Ectodermal cell (in vitro differentiated cells): ENCODE measurements at regions not wholly inside any gene's neighbourhood (a gene's known extent, or its start where the extent isn't known, plus 50 kb on each side); places are given as distances from the start of the nearest gene placed in this dataset.

ENCODE experiments used
- H3K27ac ChIP-seq: 2 replicates; pipeline ENCODE4 v1.7.0; 2013; ENCODE audit warnings: mild to moderate bottlenecking, low read depth, low read length; ENCODE audit not compliant: insufficient read depth, poor library complexity, severe bottlenecking
- H3K27me3 ChIP-seq: 2 replicates; pipeline ENCODE4 v1.7.0; 2013; ENCODE audit warnings: mild to moderate bottlenecking, low read length; ENCODE audit not compliant: insufficient read depth, control insufficient read depth, poor library complexity, severe bottlenecking
- H3K36me3 ChIP-seq: one replicate; pipeline ENCODE4 v1.7.0; 2013; ENCODE audit warnings: low read length; ENCODE audit not compliant: control insufficient read depth, insufficient read depth
- H3K4me1 ChIP-seq: one replicate; pipeline ENCODE4 v1.7.0; 2013; ENCODE audit warnings: low read length; ENCODE audit not compliant: control insufficient read depth, insufficient read depth
- H3K4me3 ChIP-seq: 2 replicates; pipeline ENCODE4 v1.7.0; 2013; ENCODE audit warnings: low read depth, low read length, control low read depth; ENCODE audit not compliant: insufficient read depth
- H3K9me3 ChIP-seq: 2 replicates; pipeline ENCODE4 v1.7.0; 2013; ENCODE audit warnings: mild to moderate bottlenecking, low read length, moderate library complexity; ENCODE audit not compliant: control insufficient read depth
- WGBS, 2 experiments: methylation state at CpG; one replicate each; pipeline ENCODE4 v1.1.7; 2013; ENCODE audit warnings: missing lambda C conversion rate in 2 of 2; 5-methylcytosine and 5-hydroxymethylcytosine counted together

DNA sequence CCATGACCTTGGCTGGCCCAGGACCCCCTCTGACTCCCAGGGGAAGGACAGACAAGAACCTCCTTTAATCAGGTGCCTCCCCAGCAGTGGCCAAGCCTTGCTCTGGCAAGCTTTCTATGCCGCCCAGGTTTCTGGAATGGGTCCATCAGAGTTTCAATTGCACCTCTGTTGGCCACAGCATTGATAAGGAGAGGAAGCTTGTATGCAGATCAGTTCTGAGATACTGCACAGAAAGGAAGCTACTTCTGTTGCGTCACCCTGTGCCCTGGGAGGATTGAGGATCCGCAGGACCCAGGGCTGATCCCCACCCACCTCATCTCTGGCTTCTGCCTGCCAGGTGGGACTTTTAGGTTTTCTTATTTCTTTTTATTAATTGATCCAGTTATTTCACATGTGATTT lies 167.2 kb downstream of the TFAP2C start:
- H3K27ac ChIP-seq = no peak overlapping the region
- H3K27me3 ChIP-seq = no peaks in the 10 kb centered on the region
- 94 to 96% methylated on average over 3 of the region's 3 CpGs for WGBS, 2 experiments

DNA sequence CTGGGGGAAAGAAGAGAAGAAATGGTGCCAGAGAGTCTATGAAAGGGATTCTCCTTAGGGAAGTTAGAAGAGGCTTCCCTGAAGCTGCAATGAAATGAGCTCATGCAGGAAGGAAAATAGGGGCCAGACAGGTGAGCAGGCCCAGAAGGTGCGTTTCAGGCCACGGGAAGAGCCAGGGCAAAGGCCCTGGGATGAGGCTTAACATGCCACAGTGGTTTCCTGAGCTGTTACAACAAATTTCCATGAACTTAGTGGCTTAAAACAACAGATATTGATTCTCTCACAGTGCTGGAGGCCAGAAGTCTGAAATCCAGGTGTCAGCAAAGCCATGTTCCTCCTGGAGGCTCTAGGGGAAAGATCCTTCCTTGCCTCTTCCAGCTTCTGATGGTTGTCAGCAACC lies 167.9 kb downstream of the TFAP2C start:
- Histone ChIP-seq H3K4me1 (no peaks in the 10 kb centered on the region), H3K27ac (no peak overlapping the region), H3K27me3 (no peaks in the 10 kb centered on the region), H3K9me3 (no peaks in the 10 kb centered on the region), H3K36me3 (no peaks in the 10 kb centered on the region), H3K4me3 (no peak overlapping the region)
- WGBS, 2 experiments = 90 to 95% methylated on average over 2 of the region's 2 CpGs

More for the DNA sequence above, 167.2 kb downstream of the TFAP2C start:
- Histone ChIP-seq H3K9me3 (no peaks in the 10 kb centered on the region), H3K4me3 (no peak overlapping the region), H3K36me3 (no peaks in the 10 kb centered on the region), H3K4me1 (no peaks in the 10 kb centered on the region)

DNA sequence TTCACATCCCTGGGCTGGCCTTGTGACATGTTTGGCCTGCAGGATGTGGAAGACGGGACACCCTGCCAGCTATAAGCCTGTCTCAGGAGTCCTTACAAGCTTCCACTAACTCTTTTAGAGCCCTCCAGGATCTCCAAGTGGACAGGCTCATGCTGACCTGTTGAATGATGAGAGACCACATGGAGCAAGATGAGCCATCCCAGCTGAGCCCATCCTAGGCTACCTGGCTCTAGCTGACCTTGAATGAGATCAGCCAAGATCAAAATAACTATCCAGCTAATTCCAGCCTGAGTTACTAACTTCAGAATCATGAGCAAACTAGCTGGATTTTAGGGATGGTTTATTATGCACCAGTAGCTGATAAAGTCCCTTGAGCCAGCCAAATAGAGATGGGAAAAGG lies 169.5 kb downstream of the TFAP2C start:
- 91 to 98% methylated on average over 1 of the region's 1 CpG for WGBS, 2 experiments
- Histone ChIP-seq H3K27ac (no peak overlapping the region), H3K9me3 (no peaks in the 10 kb centered on the region), H3K27me3 (no peaks in the 10 kb centered on the region), H3K4me1 (peaks cover 6% of the 10 kb centered on the region), H3K36me3 (no peaks in the 10 kb centered on the region), H3K4me3 (no peak overlapping the region)

DNA sequence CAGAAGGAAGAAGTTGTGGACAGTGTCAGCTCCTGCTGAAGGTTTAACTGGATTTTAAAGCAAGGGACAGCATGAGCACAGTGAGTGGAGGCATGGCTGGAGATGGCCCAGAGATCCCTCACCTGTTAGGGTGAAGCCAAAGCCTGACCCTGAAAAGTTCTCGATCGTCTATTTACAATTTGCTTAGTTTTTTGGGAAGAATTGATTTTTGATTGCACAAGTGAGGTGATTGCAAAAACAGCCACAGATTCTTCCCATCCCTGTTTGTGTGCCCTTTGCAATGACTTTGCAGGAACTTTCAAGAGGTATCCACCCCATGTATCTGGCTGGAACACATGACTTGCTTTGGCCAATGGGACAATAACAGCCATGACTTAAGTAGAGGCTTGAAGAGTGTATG lies 170.1 kb downstream of the TFAP2C start:
- H3K4me1 ChIP-seq = peaks cover 6% of the 10 kb centered on the region
- H3K9me3 ChIP-seq = no peaks in the 10 kb centered on the region
- H3K36me3 ChIP-seq = no peaks in the 10 kb centered on the region
- 97 to 100% methylated on average over 2 of the region's 2 CpGs for WGBS, 2 experiments
- H3K27me3 ChIP-seq = no peaks in the 10 kb centered on the region
- H3K4me3 ChIP-seq = no peak overlapping the region
- no peak overlapping the region for H3K27ac ChIP-seq

DNA sequence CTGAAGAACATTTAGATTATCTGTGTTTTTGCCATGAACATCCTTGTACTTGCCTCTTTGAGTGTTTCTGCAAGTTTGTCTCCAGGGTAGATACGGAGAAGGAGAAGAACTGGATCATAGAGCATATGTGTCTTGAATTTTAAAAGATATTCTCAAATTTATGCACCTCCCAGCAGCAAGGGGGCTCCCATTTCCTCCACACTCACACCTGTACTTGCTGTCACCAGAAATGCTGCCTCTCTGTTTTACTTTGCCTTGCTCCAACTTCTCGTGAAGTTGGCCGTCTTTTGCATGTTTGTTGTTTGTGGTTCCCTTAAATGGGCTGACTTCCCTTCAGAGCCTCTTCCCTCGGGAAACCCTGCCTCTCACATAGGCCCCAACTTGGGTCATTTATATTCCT lies 171.0 kb downstream of the TFAP2C start:
- H3K27ac ChIP-seq = no peak overlapping the region
- H3K36me3 ChIP-seq = no peaks in the 10 kb centered on the region
- H3K27me3 ChIP-seq = no peaks in the 10 kb centered on the region
- peaks cover 10% of the 10 kb centered on the region for H3K4me1 ChIP-seq
- WGBS, 2 experiments = 92 to 93% methylated on average over 4 of the region's 4 CpGs
- H3K4me3 ChIP-seq = no peak overlapping the region
- no peaks in the 10 kb centered on the region for H3K9me3 ChIP-seq

DNA sequence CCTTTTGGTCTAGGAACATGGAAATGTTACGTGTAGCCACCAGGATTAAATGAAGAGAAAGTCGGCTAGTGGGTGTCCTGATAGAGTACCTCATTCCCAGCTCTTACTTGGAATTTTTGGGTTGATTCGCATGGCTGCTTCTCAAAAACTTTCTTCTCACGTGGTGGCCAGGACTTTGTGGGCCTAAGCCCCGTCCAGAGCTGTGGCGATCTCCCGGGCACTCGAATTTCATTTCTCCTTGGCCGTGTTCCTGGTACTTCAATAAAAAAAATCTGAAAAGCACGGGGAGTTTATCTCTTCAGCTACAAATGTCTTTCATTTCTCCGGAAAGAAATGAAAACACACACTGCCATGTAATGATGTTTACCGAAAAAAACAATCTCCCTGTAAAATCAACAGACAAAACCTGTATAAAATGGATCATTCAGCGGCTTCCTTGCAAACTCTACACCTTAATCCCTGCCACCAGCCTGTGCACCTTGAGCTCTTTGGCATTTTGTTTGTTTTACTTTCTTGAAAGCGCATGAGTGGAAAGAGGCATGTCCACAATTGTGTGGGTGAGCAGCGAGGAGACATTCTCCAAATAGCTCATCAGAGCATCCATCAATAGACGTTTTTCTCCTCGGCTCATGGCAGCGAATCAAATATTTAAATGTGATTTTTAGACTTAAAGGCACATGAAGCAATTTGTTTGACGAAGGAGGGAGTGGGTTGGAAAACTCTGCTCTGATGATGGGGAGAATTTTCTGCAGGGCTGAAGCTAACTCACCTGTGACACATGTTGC lies 173.1 kb downstream of the TFAP2C start:
- H3K27me3 ChIP-seq = no peaks in the 10 kb centered on the region
- no peak overlapping the region for H3K27ac ChIP-seq
- 82 to 86% methylated on average over 19 of the region's 19 CpGs for WGBS, 2 experiments

DNA sequence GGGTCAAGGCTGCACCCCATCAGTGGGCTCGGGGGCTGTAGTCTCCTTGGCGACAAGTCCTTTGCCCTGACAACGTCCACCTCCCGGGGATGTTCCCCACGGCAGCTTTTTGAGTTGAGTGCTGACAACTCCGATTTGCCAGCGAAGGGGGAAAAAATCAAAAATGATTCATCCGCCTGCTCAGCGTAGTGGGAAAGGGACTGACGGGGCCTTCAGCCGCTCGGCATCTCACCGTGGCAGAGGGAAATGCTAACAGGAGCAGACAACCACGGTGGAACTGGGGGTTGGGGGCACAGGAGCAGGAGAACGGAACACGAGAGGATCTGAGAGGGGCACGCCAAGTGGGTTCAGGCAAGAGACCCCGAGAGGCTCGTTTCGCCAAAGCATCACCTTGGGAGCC lies 173.7 kb downstream of the TFAP2C start:
- Histone ChIP-seq H3K9me3 (no peaks in the 10 kb centered on the region), H3K4me3 (no peak overlapping the region), H3K27ac (no peak overlapping the region), H3K36me3 (no peaks in the 10 kb centered on the region), H3K27me3 (no peaks in the 10 kb centered on the region), H3K4me1 (peaks cover 23% of the 10 kb centered on the region)
- WGBS, 2 experiments = 84 to 87% methylated on average over 20 of the region's 20 CpGs

More for the DNA sequence above, 173.1 kb downstream of the TFAP2C start:
- no peaks in the 10 kb centered on the region for H3K36me3 ChIP-seq
- H3K4me3 ChIP-seq = no peak overlapping the region
- H3K4me1 ChIP-seq = peaks cover 18% of the 10 kb centered on the region
- no peaks in the 10 kb centered on the region for H3K9me3 ChIP-seq

DNA sequence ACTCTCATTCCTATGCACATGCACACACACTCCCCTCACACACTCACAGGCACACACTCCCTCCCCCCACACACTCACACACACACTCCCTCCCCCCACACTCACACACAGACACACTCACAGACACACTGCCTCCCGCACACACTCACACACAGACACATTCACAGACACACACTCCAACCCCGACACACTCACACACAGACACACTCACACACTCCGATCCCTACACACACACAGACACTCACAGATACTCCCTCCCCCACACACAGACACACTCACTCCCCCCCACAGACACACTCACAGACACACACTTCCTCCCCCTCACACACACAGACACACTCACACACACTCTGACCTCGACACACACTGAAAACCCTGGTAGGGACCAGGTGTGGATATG lies 176.2 kb downstream of the TFAP2C start:
- 68 to 69% methylated on average over 4 of the region's 4 CpGs for WGBS, 2 experiments
- H3K9me3 ChIP-seq = no peaks in the 10 kb centered on the region

DNA sequence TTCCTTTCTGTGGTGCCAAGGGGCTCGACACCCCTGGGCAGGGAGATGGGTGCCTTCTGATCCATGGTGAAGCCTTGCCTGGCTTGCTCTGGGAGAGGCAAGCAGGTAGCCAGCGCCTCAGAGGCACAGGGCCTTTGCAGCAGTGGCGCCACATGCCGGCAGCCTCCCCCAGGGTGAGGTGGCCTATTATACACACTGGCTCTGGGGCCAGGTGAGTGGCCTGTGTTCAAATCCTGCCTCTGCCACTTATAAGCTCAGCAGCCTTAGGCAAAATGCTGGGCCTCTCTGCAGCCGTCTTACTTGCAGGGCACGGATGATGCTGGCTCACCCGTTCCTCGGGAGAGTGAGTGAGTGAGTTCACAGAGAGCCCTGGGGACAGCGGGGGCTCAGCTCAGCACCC lies 176.9 kb downstream of the TFAP2C start:
- H3K4me3 ChIP-seq = no peak overlapping the region
- WGBS, 2 experiments = 88% methylated on average over 9 of the region's 9 CpGs
- no peaks in the 10 kb centered on the region for H3K9me3 ChIP-seq
- no peak overlapping the region for H3K27ac ChIP-seq
- H3K27me3 ChIP-seq = no peaks in the 10 kb centered on the region
- peaks cover 34% of the 10 kb centered on the region for H3K4me1 ChIP-seq
- H3K36me3 ChIP-seq = no peaks in the 10 kb centered on the region

More for the DNA sequence above, 176.2 kb downstream of the TFAP2C start:
- Histone ChIP-seq H3K27me3 (no peaks in the 10 kb centered on the region), H3K4me3 (no peak overlapping the region), H3K36me3 (no peaks in the 10 kb centered on the region), H3K27ac (no peak overlapping the region), H3K4me1 (peaks cover 34% of the 10 kb centered on the region)

DNA sequence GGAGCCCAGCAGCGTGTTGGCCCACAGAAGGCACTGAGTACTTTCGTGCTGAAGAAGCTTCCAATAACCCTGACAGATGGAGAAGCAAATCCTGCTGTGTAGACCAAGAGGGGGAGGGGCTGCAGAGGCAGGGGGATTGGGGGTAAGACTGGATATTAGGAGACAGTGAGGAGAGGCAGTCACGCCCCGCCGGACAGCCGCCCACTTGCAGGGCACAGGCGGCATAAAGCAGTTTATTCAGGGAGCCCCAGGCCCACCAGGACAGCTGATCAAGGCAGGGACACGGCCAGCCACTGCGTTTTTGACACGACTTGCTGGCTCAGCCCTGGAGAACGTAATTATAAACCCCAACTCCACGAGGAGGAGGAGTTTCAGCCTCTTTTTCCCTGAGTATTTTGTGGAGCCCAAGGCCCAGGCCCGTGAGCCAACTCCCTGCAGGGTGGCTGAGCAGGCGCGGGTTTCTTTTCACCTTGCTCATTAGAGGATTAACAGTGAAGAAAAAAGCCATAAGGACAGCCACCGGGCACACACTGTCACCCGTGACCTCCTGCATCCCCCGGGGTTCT lies 177.9 kb downstream of the TFAP2C start:
- H3K36me3 ChIP-seq = no peaks in the 10 kb centered on the region
- H3K4me3 ChIP-seq = no peak overlapping the region
- 45 to 46% methylated on average over 18 of the region's 18 CpGs for WGBS, 2 experiments
- no peak overlapping the region for H3K27ac ChIP-seq
- H3K27me3 ChIP-seq = no peaks in the 10 kb centered on the region
- peaks cover 34% of the 10 kb centered on the region for H3K4me1 ChIP-seq
- H3K9me3 ChIP-seq = no peaks in the 10 kb centered on the region
